ENCODE measurements at regions not wholly inside any gene's neighbourhood (a gene's known extent, or its start where the extent isn't known, plus 50 kb on each side); places are given as distances from the start of the nearest gene placed in this dataset.

GRCh38 chr5:8327016-8327415, 458.1 kb downstream of the MTRR start:
- no peak for DNase-seq (ENCODE audit: low spot score)

GRCh38 chr5:8329773-8330172, 460.8 kb downstream of the MTRR start:
- no peak for DNase-seq (ENCODE audit: low spot score)

GRCh38 chr5:8332666-8333445, 463.9 kb downstream of the MTRR start:
- DNase-seq (ENCODE audit: low spot score), result no peak

- no peak for DNase-seq (ENCODE audit: low spot score)
These were observed 464.5 kb downstream of the MTRR start for GRCh38 chr5:8333485-8333884.

- no peak for DNase-seq (ENCODE audit: low spot score)
These were observed 465.0 kb downstream of the MTRR start for GRCh38 chr5:8333977-8334376.

GRCh38 chr5:8340261-8340660, 471.3 kb downstream of the MTRR start:
- no peak for DNase-seq (ENCODE audit: low spot score)

GRCh38 chr5:8340739-8341344, 471.9 kb downstream of the MTRR start:
- no peak for DNase-seq (ENCODE audit: low spot score)

- DNase-seq (ENCODE audit: low spot score), result no peak
These were observed 472.5 kb downstream of the MTRR start for GRCh38 chr5:8341406-8341805.

GRCh38 chr5:8347984-8348383, 479.0 kb downstream of the MTRR start:
- DNase-seq (ENCODE audit: low spot score), result no peak

- no peak for DNase-seq (ENCODE audit: low spot score)
These were observed 480.9 kb downstream of the MTRR start for GRCh38 chr5:8349855-8350254.

- DNase-seq (ENCODE audit: low spot score), result no peak
These were observed 481.8 kb downstream of the MTRR start for GRCh38 chr5:8350644-8351339.

- no peak for DNase-seq (ENCODE audit: low spot score)
These were observed 487.0 kb downstream of the MTRR start for GRCh38 chr5:8355981-8356380.

- no peak for DNase-seq (ENCODE audit: low spot score)
These were observed 491.1 kb downstream of the MTRR start for GRCh38 chr5:8360012-8360411.

GRCh38 chr5:8362495-8362894, 493.5 kb downstream of the MTRR start:
- DNase-seq (ENCODE audit: low spot score), result no peak

- DNase-seq (ENCODE audit: low spot score), result no peak
These were observed 494.2 kb downstream of the MTRR start for GRCh38 chr5:8363138-8363537.

- no peak for DNase-seq (ENCODE audit: low spot score)
These were observed 497.3 kb downstream of the MTRR start for GRCh38 chr5:8366266-8366665.

- DNase-seq (ENCODE audit: low spot score), result no peak
These were observed 507.5 kb downstream of the MTRR start for GRCh38 chr5:8376478-8376877.

GRCh38 chr5:8381972-8382371, 513.0 kb downstream of the MTRR start:
- no peak for DNase-seq (ENCODE audit: low spot score)

- DNase-seq (ENCODE audit: low spot score), result no peak
These were observed 513.5 kb downstream of the MTRR start for GRCh38 chr5:8382456-8382855.

- DNase-seq (ENCODE audit: low spot score), result no peak
These were observed 514.7 kb downstream of the MTRR start for GRCh38 chr5:8383616-8384015.

- DNase-seq (ENCODE audit: low spot score), result no peak
These were observed 517.9 kb downstream of the MTRR start for GRCh38 chr5:8386719-8387288.

- no peak for DNase-seq (ENCODE audit: low spot score)
These were observed 523.0 kb downstream of the MTRR start for GRCh38 chr5:8391911-8392310.

GRCh38 chr5:8393240-8393639, 524.3 kb downstream of the MTRR start:
- DNase-seq (ENCODE audit: low spot score), result no peak
